CD4-positive, alpha-beta T cell (primary cell): ENCODE measurements at regions not wholly inside any gene's neighbourhood (a gene's known extent, or its start where the extent isn't known, plus 50 kb on each side); places are given as distances from the start of the nearest gene placed in this dataset.

Experiments used
- ATAC-seq: fragments of 200-7000 bp; cut with Tn5 transposase; one replicate; pipeline ENCODE4 v1.10.0; 2022; ENCODE audit warnings: mild to moderate bottlenecking; ENCODE audit not compliant: poor library complexity
- CTCF ChIA-PET: fragments of 350-600 bp; sonication (Branson Sonifier 250); formaldehyde crosslinking; loops from one replicate; lab custom pipeline; 2021; ENCODE audit warnings: antibody characterized with exemption, inconsistent platforms; lab: Charles Lee
- POLR2A ChIA-PET: fragments of 350-600 bp; sonication (Branson Sonifier 250); formaldehyde crosslinking; loops from one replicate; lab custom pipeline; 2021; ENCODE audit warnings: antibody characterized with exemption, inconsistent platforms; lab: Charles Lee
- DNase-seq, 14 experiments: peaks; one replicate each; pipeline ENCODE4 v3.0.0-alpha.2; 2013 to 2020; ENCODE audit warnings: mixed read lengths in 2 of 14
- H3K27ac ChIP-seq, 2 donors: one replicate each; pipeline versions ENCODE4 v1.5.1 to v1.7.0; 2013; ENCODE audit warnings: low read length in 2 of 2, low read depth in 1 of 2, mild to moderate bottlenecking in 1 of 2
- H3K27me3 ChIP-seq, 2 experiments: 1 replicate in 1 of 2; 2 replicates in 1 of 2; pipeline versions ENCODE4 v1.6.1 to v1.7.0; 2013; ENCODE audit warnings: low read length in 2 of 2, control low read depth in 1 of 2, mild to moderate bottlenecking in 1 of 2, moderate library complexity in 1 of 2; ENCODE audit not compliant: insufficient read depth in 2 of 2, control insufficient read depth in 1 of 2
- H3K36me3 ChIP-seq: one replicate; pipeline ENCODE4 v1.6.1; 2013; ENCODE audit warnings: low read length, control low read depth; ENCODE audit not compliant: insufficient read depth
- H3K4me1 ChIP-seq: one replicate; pipeline ENCODE4 v1.6.1; 2013; ENCODE audit warnings: low read length, control low read depth; ENCODE audit not compliant: insufficient read depth
- H3K4me3 ChIP-seq: one replicate; pipeline ENCODE4 v1.5.1; 2013; ENCODE audit warnings: mild to moderate bottlenecking, low read length, moderate library complexity
- H3K9me3 ChIP-seq, 2 experiments: 1 replicate in 1 of 2; 2 replicates in 1 of 2; pipeline versions ENCODE4 v1.6.1 to v1.7.0; 2013; ENCODE audit warnings: low read length in 2 of 2, mild to moderate bottlenecking in 2 of 2, control low read depth in 1 of 2, moderate library complexity in 1 of 2; ENCODE audit not compliant: control insufficient read depth in 1 of 2, insufficient read depth in 1 of 2
- H3K27ac Mint-ChIP-seq: one replicate; pipeline ENCODE4 v1.8.0; 2020; ENCODE audit warnings: mixed read lengths
- H3K27me3 Mint-ChIP-seq: one replicate; pipeline ENCODE4 v1.8.0; 2021; ENCODE audit warnings: mixed read lengths
- H3K36me3 Mint-ChIP-seq: one replicate; pipeline ENCODE4 v1.8.0; 2021; ENCODE audit warnings: low read depth, mixed read lengths
- H3K4me1 Mint-ChIP-seq: one replicate; pipeline ENCODE4 v1.8.0; 2021; ENCODE audit warnings: low read depth, mixed read lengths
- H3K4me3 Mint-ChIP-seq: one replicate; pipeline ENCODE4 v1.8.0; 2020; ENCODE audit warnings: mild to moderate bottlenecking, mixed read lengths
- H3K9me3 Mint-ChIP-seq: one replicate; pipeline ENCODE4 v1.8.0; 2020; ENCODE audit warnings: mixed read lengths
- intact Hi-C, 2 experiments: fragments of 100-400 bp; cut with DNase I in 1 of 2; cut with micrococcal nuclease in 1 of 2; formaldehyde crosslinking; loops; one replicate each; pipeline versions ENCODE4 v1.15.1 to v1.9.0; 2023 to 2025; cut with DNase I, micrococcal nuclease
- TF ChIP-seq, protein P1 (sequence below): fragments of 200-600 bp; IDR thresholded peaks from one replicate; pipeline ENCODE4 v1.8.0; 2022; ENCODE audit warnings: antibody characterized with exemption, mild to moderate bottlenecking

DNA sequence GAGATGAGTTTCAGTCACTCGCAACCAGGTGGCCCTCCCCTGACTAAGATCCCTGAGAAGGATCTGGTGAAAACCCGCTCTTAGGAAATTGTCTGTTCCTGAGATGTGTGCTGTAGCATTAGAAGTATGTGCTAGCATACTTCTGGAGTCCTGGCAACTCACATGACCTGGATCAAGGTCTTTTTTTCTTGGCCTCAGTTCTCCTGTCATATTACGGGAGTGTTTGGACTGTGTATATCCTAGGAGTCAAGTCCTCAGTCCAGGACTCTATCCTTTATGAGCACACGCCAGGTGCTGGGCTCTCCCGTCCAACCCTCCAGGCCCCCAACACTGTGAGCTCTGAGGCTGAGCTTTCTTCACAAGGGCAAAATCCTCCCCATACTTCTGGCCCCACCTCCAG lies 156.4 kb downstream of the UQCRFS1 start:
- Histone ChIP-seq H3K4me3 (no peak overlapping the region), H3K9me3 (peaks cover 0 to 9% of the 10 kb centered on the region in 2 experiments), H3K27ac (no peak overlapping the region), H3K4me1 (no peaks in the 10 kb centered on the region), H3K36me3 (no peaks in the 10 kb centered on the region), H3K27me3 (peaks cover 0 to 2% of the 10 kb centered on the region in 2 experiments)
- Mint-ChIP-seq H3K4me1 (no peaks in the 10 kb centered on the region), H3K4me3 (no peak overlapping the region), H3K27ac (no peak overlapping the region), H3K9me3 (no peaks in the 10 kb centered on the region), H3K27me3 (peaks cover 10% of the 10 kb centered on the region), H3K36me3 (no peaks in the 10 kb centered on the region)
- DNase-seq (no peak), ATAC-seq (no peak)
- intact Hi-C loops: no loop called here
- ChIA-PET CTCF (no interaction called here), POLR2A (no interaction called here)
- TF ChIP-seq, protein P1, sequence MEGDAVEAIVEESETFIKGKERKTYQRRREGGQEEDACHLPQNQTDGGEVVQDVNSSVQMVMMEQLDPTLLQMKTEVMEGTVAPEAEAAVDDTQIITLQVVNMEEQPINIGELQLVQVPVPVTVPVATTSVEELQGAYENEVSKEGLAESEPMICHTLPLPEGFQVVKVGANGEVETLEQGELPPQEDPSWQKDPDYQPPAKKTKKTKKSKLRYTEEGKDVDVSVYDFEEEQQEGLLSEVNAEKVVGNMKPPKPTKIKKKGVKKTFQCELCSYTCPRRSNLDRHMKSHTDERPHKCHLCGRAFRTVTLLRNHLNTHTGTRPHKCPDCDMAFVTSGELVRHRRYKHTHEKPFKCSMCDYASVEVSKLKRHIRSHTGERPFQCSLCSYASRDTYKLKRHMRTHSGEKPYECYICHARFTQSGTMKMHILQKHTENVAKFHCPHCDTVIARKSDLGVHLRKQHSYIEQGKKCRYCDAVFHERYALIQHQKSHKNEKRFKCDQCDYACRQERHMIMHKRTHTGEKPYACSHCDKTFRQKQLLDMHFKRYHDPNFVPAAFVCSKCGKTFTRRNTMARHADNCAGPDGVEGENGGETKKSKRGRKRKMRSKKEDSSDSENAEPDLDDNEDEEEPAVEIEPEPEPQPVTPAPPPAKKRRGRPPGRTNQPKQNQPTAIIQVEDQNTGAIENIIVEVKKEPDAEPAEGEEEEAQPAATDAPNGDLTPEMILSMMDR: no peak

DNA sequence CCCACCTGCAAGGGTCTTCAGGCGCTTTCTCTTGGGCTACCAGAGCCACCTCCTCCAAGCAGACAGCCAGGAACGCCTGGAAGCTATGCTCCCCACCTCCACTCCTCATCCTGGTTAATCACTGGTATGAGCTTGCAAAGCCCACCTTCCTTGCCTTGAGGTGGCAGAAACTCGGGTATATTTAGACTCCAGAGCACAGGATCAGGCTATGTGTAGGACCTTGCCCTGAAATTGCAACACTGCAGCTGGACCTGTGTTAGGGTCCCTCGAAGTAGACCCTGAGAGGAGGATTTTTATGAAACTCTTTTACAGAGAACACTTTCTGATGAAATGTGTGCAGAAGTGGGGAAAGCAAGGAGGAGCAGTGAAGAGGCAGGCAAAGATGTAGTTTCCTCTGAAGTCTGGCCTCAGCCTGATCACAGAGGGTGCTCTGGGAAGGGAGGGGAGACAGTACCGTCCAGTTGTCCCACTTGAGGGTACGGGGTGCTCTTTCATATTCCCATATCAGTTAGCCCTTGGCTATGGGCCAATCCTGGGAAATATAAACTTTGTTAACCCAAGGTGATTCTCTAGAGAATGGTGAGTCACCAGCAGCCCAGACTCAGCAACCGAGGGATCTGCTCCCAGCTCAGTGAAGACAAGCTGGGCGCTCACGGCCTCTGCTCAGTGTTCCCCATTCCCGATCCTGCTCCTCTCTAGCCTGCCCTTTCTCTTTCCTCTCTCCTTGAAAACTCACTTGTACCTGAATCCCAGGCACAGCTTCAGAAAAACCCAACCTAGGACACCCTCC lies 157.9 kb downstream of the UQCRFS1 start:
- intact Hi-C loops: no loop called here
- H3K4me1 Mint-ChIP-seq: no peaks in the 10 kb centered on the region
- no peak overlapping the region for H3K4me3 ChIP-seq
- H3K4me1 ChIP-seq: no peaks in the 10 kb centered on the region
- peaks cover 0 to 2% of the 10 kb centered on the region in 2 experiments for H3K27me3 ChIP-seq
- ATAC-seq: no peak
- H3K36me3 ChIP-seq: no peaks in the 10 kb centered on the region
- ChIA-PET POLR2A (no interaction called here), CTCF (interaction anchor here (0.6 kb wide), 1 partner anchor 1251 kb away, joined by 3 read pairs; no protein-coding TSS in a partner anchor)
- H3K27ac Mint-ChIP-seq: no peak overlapping the region
- H3K27ac ChIP-seq: no peak overlapping the region
- TF ChIP-seq, protein P1: no peak
- no peak for DNase-seq
- H3K9me3 ChIP-seq: peaks cover 0 to 6% of the 10 kb centered on the region in 2 experiments
- peaks cover 6% of the 10 kb centered on the region for H3K27me3 Mint-ChIP-seq
- no peak overlapping the region for H3K4me3 Mint-ChIP-seq
- no peaks in the 10 kb centered on the region for H3K36me3 Mint-ChIP-seq
- no peaks in the 10 kb centered on the region for H3K9me3 Mint-ChIP-seq

DNA sequence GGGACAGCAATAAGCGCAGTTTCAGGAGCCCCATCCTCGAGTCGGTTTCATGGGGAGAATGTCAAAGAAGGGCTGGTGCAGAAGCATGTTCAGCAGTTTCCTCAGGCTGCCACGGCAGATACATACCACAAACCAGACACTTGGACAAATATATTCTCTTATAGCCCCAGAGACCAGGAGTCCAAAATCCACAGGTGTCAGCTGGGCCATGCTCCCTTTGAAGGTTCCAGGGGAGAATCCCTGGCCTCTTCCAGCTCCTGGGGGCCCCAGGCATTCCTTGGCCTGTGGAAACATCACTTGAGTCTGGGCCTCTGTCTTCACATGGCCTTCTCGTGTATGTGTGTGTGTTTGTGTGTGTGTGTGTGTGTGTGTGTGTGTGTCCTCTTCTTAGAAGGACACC lies 164.1 kb downstream of the UQCRFS1 start:
- Mint-ChIP-seq H3K36me3 (no peaks in the 10 kb centered on the region), H3K27me3 (no peaks in the 10 kb centered on the region)
- peaks cover 0 to 7% of the 10 kb centered on the region in 2 experiments for H3K9me3 ChIP-seq

More for the DNA sequence above, 164.1 kb downstream of the UQCRFS1 start:
- DNase-seq: no peak
- ATAC-seq: no peak
- POLR2A ChIA-PET: no interaction called here
- no peaks in the 10 kb centered on the region for H3K36me3 ChIP-seq
- Mint-ChIP-seq H3K4me1 (no peaks in the 10 kb centered on the region), H3K27ac (no peak overlapping the region), H3K9me3 (no peaks in the 10 kb centered on the region), H3K4me3 (no peak overlapping the region)
- H3K4me1 ChIP-seq: no peaks in the 10 kb centered on the region
- no peak overlapping the region for H3K4me3 ChIP-seq
- H3K27ac ChIP-seq: no peak overlapping the region
- TF ChIP-seq, protein P1: no peak
- CTCF ChIA-PET: no interaction called here
- intact Hi-C loops: no loop called here
- H3K27me3 ChIP-seq: no peaks in the 10 kb centered on the region
